ENCODE measurements at regions not wholly inside any gene's neighbourhood (a gene's known extent, or its start where the extent isn't known, plus 50 kb on each side); places are given as distances from the start of the nearest gene placed in this dataset.

DNA sequence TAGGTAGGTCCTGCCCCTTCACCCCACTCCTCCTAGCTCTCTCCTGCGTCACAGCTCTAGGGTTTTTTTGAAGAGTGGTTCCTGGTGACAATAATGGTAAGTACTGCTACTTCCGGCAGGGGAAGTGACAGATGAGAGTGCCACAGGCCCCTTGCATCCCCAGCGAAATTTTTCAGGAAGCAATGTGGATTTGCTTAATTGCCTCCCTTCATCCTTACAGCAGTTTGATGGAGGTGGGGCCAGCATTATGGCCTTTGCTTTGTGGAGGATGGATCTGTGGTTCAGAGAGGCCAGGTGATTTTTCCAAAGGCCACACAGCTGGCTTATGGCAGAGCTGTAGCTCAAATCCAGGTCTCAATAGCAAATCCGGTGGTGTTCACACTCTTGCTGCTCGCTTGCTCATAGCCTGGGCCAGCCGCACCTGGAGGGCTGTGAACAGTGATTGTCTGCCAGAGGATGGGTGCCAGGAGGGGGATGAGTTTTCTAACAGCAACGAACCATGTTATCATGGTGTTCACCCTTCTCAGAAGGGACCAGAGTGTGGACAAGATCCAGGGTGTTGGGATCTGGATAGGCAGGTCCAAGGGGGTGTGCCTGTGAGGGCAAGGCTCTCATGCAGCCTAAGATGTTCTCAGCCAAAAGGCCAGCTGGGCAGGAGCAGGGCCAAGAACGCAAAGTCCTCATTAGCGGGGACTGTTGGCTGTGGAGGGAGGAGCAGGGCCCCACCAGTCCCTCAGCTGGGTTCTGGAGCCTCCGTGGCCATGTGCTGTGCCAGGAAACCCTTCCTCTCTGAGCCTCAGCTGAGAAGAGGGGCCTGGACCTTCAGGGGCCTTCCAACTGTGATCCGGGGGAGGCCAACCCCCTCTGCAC, 89.0 kb downstream of the EMX2 start:
- CTCF ChIA-PET = interaction anchor here (1.6 to 3.2 kb wide), 2 partner anchors 9 to 18 kb away, joined by 4 to 11 read pairs; no protein-coding TSS in a partner anchor
- no peak for DNase-seq (ENCODE audit: extremely low spot score)
- TF ChIP-seq, protein P1, sequence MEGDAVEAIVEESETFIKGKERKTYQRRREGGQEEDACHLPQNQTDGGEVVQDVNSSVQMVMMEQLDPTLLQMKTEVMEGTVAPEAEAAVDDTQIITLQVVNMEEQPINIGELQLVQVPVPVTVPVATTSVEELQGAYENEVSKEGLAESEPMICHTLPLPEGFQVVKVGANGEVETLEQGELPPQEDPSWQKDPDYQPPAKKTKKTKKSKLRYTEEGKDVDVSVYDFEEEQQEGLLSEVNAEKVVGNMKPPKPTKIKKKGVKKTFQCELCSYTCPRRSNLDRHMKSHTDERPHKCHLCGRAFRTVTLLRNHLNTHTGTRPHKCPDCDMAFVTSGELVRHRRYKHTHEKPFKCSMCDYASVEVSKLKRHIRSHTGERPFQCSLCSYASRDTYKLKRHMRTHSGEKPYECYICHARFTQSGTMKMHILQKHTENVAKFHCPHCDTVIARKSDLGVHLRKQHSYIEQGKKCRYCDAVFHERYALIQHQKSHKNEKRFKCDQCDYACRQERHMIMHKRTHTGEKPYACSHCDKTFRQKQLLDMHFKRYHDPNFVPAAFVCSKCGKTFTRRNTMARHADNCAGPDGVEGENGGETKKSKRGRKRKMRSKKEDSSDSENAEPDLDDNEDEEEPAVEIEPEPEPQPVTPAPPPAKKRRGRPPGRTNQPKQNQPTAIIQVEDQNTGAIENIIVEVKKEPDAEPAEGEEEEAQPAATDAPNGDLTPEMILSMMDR (IDR thresholded peaks at IDR 0.05; ENCODE audit: control extremely low read depth, extremely low read depth, low read depth, missing control alignments) = no peak
- POLR2A ChIA-PET = no interaction called here

DNA sequence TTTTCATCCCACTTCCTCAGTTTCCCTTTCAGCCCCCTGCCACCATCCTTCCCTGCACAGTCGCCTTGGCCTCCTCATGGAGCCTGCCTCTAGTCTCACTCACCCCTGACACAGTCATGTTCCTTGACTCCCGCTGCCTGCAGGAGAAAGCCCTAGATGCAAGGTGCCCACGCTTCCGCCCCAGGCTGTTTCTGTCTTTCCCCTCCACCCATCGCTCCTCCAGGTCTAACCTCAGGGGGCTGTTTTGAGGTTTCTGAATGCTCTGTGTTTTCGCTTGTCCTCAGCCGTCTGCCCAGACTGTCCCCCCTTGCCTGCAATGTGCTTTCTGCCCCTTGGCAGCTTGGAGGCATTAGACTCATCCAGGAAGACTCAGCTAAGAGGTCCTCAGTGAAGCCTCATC, 89.9 kb downstream of the EMX2 start:
- TF ChIP-seq, protein P1 (IDR thresholded peaks at IDR 0.05; ENCODE audit: control extremely low read depth, extremely low read depth, low read depth, missing control alignments) = no peak
- CTCF ChIA-PET = interaction anchor here (3.2 kb wide), 1 partner anchor 17 kb away, joined by 11 read pairs; no protein-coding TSS in a partner anchor
- POLR2A ChIA-PET = no interaction called here
- DNase-seq (ENCODE audit: extremely low spot score) = no peak

DNA sequence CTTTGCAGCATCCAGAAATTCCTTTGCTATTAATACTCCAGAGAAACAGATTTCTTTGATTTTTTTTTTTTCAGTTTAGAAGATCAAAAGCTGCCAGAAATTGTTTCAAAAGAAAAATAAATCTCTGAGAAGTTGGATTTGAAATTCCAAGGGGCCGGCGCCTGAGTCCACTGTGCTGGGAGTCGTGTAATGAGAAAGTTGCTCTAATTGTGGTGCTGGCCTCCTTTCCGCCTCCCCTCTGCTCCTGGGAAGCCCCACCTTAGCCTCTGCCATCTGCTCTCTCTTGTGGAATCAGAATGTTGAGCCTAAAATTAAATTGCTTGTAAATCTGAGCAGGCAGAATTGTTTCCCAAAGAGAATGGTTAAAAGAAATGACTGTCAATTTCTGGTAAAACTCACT, 93.3 kb downstream of the EMX2 start:
- no peak for DNase-seq (ENCODE audit: extremely low spot score)
- ChIA-PET POLR2A (no interaction called here), CTCF (interaction anchor here (1.4 kb wide), 1 partner anchor 8 kb away, joined by 3 read pairs; no protein-coding TSS in a partner anchor)
- TF ChIP-seq, protein P1 (IDR thresholded peaks at IDR 0.05; ENCODE audit: control extremely low read depth, extremely low read depth, low read depth, missing control alignments) = no peak

DNA sequence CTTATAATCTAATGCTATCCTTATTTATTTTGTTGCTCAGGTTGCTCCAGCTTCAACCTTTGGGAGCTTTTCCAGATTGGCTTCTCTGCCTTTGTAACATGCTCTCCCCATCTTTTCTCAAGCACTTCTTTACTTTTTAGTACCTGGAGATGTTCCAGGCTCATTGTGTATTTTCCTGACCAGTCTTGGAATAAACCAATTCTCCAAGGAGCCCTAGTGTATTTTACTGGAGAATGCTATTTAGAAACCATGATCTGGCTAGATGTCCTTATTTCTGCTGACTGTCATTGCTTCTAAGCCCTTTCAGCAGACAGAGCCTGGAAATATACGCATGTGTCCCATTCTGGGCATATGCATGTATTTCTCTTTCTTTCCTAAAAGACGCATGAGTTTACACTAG, 95.7 kb downstream of the EMX2 start:
- no peak for DNase-seq (ENCODE audit: extremely low spot score)
- POLR2A ChIA-PET = no interaction called here
- CTCF ChIA-PET = interaction anchor here (1.2 to 1.3 kb wide), 2 partner anchors 11 to 16 kb away, joined by 3 to 5 read pairs; no protein-coding TSS in a partner anchor
- TF ChIP-seq, protein P1 (IDR thresholded peaks at IDR 0.05; ENCODE audit: control extremely low read depth, extremely low read depth, low read depth, missing control alignments) = no peak

DNA sequence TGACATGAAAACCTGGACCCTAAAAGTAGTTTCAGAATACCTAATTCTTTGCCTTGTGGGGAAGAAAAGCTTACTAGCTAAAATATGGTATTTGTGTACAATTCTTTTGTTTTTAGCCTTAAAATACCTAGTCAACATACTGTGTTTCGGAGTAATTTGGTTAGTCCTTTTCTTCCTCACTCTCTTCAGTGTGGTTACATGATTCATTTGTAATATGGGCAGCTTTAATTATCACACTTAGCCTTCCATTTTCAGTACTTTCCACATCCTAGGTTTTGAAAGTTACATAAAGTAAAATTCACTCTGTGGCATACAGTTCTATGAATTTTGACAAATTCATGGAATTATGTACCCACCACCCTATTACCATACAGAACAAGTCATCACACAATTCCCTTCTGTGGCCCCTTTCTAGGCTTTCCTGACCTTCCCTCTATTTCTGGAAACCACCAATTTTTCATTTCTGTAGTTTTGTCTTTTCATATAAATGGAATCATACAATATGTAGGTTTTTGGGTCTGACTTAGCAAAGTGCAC, 96.2 kb downstream of the EMX2 start:
- CTCF ChIA-PET = interaction anchor here (1.2 to 1.3 kb wide), 2 partner anchors 11 to 17 kb away, joined by 3 to 5 read pairs; no protein-coding TSS in a partner anchor
- TF ChIP-seq, protein P1 (IDR thresholded peaks at IDR 0.05; ENCODE audit: control extremely low read depth, extremely low read depth, low read depth, missing control alignments) = no peak
- no peak for DNase-seq (ENCODE audit: extremely low spot score)
- POLR2A ChIA-PET = no interaction called here

DNA sequence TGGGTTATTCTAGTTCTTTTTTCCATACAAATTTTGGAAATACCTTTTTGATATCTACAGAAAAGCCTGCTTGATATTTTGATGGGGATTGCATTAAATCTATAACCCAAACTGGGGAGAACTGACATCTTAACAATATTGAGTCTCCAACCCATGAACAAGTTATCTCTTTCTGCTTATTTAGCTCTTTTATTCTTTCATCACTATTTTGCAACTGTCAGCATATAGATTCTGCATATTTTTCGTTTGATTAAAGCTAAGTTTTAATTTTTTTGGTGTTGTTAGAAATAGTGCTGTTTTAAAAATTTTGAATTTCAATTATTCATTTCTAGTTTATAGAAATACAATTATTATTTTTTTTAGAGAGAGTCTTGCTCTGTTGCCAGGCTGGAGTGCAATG, 97.9 kb downstream of the EMX2 start:
- ChIA-PET POLR2A (no interaction called here), CTCF (interaction anchor here (1.2 to 1.7 kb wide), 3 partner anchors 10 to 32 kb away, joined by 3 to 8 read pairs (median 4); no protein-coding TSS in a partner anchor)
- TF ChIP-seq, protein P1 (IDR thresholded peaks at IDR 0.05; ENCODE audit: control extremely low read depth, extremely low read depth, low read depth, missing control alignments) = no peak
- no peak for DNase-seq (ENCODE audit: extremely low spot score)
